PFSK-1 (cell line): ENCODE measurements at regions not wholly inside any gene's neighbourhood (a gene's known extent, or its start where the extent isn't known, plus 50 kb on each side); places are given as distances from the start of the nearest gene placed in this dataset.

Source experiments
- FOXP2 ChIP-seq: optimal IDR thresholded peaks from 2 replicates; pipeline ENCODE3; 2011; ENCODE audit warnings: borderline replicate concordance, control low read depth, inconsistent platforms; ENCODE audit not compliant: insufficient read depth; ENCODE audit errors: extremely low read length, extremely low read depth
- POLR2AphosphoS5 ChIP-seq: IDR thresholded peaks from 2 replicates; pipeline ENCODE4 v1.6.1; 2012; ENCODE audit warnings: low read depth, mild to moderate bottlenecking, control low read depth, low read length, moderate library complexity
- TAF1 ChIP-seq: IDR thresholded peaks from 2 replicates; pipeline ENCODE4 v1.6.1; 2012; ENCODE audit warnings: low read length, control low read depth, borderline replicate concordance; ENCODE audit not compliant: insufficient read depth
- TF ChIP-seq, protein P1 (sequence below), 2 experiments: IDR thresholded peaks; 2 replicates each; pipeline versions ENCODE4 v1.6.1 to v1.8.0; 2011 to 2012; ENCODE audit warnings: low read depth in 2 of 2, low read length in 2 of 2, control low read depth in 1 of 2, inconsistent platforms in 1 of 2, mild to moderate bottlenecking in 1 of 2, moderate library complexity in 1 of 2; ENCODE audit not compliant: insufficient read depth in 1 of 2

DNA sequence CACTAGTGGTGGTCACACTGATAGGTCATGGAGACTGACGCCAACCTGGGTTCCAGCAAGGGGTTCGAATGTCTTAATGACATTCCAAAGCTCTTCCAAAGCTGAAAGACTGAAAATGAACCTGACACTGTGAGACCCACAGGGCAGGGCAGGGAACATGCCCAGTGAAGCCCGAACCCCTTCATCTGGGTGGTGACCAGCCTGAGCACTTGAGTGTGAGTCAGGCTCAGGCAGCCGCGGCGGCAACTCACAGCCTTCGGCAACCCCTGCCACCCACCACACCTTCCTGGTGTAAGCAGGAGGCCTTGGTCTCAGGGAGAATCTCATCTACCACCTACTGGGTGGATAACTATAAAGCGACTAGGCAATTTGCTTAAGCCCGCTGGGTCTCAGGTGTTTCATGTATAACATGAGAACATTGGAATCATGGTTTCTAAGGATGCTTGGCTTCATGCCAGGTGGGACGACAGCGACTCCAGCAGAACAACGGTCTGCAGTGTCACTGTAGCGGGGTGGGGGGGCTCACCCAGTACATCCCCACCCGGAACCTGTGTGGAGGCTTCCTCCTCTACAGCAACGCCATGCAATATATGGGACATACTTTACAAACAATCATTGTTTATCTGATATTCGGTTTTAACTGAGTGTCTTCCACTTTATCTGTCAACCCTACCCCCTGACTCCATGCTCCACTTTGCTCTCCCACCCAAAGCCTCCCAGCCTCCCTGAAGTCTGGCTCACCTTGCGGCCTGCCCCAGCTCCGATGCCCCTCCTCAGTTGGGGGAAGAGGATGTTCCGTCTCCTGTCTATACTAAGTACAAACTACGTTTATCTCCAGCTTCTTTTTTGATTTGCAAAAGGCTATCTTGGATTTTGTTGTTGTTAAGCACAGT lies 125.0 kb upstream of the MEF2A start:
- TF ChIP-seq TAF1 (no peak), POLR2AphosphoS5 (no peak), FOXP2 (no peak)
- TF ChIP-seq, protein P1, sequence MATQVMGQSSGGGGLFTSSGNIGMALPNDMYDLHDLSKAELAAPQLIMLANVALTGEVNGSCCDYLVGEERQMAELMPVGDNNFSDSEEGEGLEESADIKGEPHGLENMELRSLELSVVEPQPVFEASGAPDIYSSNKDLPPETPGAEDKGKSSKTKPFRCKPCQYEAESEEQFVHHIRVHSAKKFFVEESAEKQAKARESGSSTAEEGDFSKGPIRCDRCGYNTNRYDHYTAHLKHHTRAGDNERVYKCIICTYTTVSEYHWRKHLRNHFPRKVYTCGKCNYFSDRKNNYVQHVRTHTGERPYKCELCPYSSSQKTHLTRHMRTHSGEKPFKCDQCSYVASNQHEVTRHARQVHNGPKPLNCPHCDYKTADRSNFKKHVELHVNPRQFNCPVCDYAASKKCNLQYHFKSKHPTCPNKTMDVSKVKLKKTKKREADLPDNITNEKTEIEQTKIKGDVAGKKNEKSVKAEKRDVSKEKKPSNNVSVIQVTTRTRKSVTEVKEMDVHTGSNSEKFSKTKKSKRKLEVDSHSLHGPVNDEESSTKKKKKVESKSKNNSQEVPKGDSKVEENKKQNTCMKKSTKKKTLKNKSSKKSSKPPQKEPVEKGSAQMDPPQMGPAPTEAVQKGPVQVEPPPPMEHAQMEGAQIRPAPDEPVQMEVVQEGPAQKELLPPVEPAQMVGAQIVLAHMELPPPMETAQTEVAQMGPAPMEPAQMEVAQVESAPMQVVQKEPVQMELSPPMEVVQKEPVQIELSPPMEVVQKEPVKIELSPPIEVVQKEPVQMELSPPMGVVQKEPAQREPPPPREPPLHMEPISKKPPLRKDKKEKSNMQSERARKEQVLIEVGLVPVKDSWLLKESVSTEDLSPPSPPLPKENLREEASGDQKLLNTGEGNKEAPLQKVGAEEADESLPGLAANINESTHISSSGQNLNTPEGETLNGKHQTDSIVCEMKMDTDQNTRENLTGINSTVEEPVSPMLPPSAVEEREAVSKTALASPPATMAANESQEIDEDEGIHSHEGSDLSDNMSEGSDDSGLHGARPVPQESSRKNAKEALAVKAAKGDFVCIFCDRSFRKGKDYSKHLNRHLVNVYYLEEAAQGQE (IDR thresholded peaks at IDR 0.05; ENCODE audit: insufficient read depth in 1 of 2, low read depth in 2 of 2, low read length in 2 of 2), result no peak
